DOHH2 (cell line): ENCODE measurements at regions not wholly inside any gene's neighbourhood (a gene's known extent, or its start where the extent isn't known, plus 50 kb on each side); places are given as distances from the start of the nearest gene placed in this dataset.

Experiments used
- H3F3A ChIP-seq: fragments of 200-600 bp; sonication (generic), shearing (Covaris generic); 2 replicates; pipeline ENCODE4 v1.6.0; 2016; ENCODE audit warnings: antibody characterized with exemption, mild to moderate bottlenecking; ENCODE audit not compliant: control insufficient read depth, insufficient read depth
- H3K27ac ChIP-seq: fragments of 200-600 bp; sonication (generic); 2 replicates; pipeline ENCODE4 v1.5.1; 2014; ENCODE audit warnings: low read depth, mild to moderate bottlenecking, low read length, moderate library complexity
- H3K27me3 ChIP-seq: fragments of 200-600 bp; sonication (generic); 2 replicates; pipeline ENCODE4 v1.6.1; 2014; ENCODE audit warnings: mild to moderate bottlenecking, low read length, mixed read lengths; ENCODE audit not compliant: control insufficient read depth
- H3K36me3 ChIP-seq: fragments of 200-600 bp; sonication (generic); 2 replicates; pipeline ENCODE4 v1.6.1; 2014; ENCODE audit warnings: mild to moderate bottlenecking, low read length, moderate library complexity, mixed read lengths; ENCODE audit not compliant: control insufficient read depth
- H3K4me1 ChIP-seq: fragments of 200-600 bp; sonication (generic); 2 replicates; pipeline ENCODE4 v1.6.1; 2014; ENCODE audit warnings: mild to moderate bottlenecking, low read length, mixed read lengths; ENCODE audit not compliant: control insufficient read depth
- H3K4me2 ChIP-seq: fragments of 200-600 bp; sonication (generic); 2 replicates; pipeline ENCODE4 v1.6.0; 2014; ENCODE audit warnings: mild to moderate bottlenecking, low read length, moderate library complexity
- H3K4me3 ChIP-seq: fragments of 200-600 bp; sonication (generic); 2 replicates; pipeline ENCODE4 v1.5.1; 2014; ENCODE audit warnings: mild to moderate bottlenecking, low read length, mixed read lengths
- H3K79me2 ChIP-seq: fragments of 200-600 bp; sonication (generic); 2 replicates; pipeline ENCODE4 v1.6.1; 2014; ENCODE audit warnings: mild to moderate bottlenecking, low read length, mixed read lengths; ENCODE audit not compliant: control insufficient read depth
- H3K9me2 ChIP-seq: fragments of 200-600 bp; sonication (generic); replicated peaks from 2 replicates; pipeline ENCODE4 v1.6.1; 2014; ENCODE audit warnings: mild to moderate bottlenecking, low read length, mixed read lengths; ENCODE audit not compliant: control insufficient read depth
- H3K9me3 ChIP-seq: fragments of 200-600 bp; sonication (generic); 2 replicates; pipeline ENCODE4 v1.6.1; 2014; ENCODE audit warnings: antibody characterized with exemption, low read length, mixed read lengths; ENCODE audit not compliant: control insufficient read depth, insufficient read depth
- H4K20me1 ChIP-seq: fragments of 200-600 bp; sonication (generic); 2 replicates; pipeline ENCODE4 v1.6.0; 2014; ENCODE audit warnings: low read depth, mild to moderate bottlenecking, antibody characterized with exemption, low read length, moderate library complexity; ENCODE audit not compliant: control insufficient read depth, insufficient read depth
- CTCF ChIP-seq: fragments of 200-600 bp; sonication (generic); IDR thresholded peaks from one replicate; pipeline ENCODE4 v1.5.1; 2014; ENCODE audit warnings: antibody characterized with exemption, mild to moderate bottlenecking, low read depth, low read length; ENCODE audit not compliant: poor library complexity, severe bottlenecking
- EZH2phosphoT487 ChIP-seq: fragments of 200-600 bp; sonication (generic); IDR thresholded peaks from 2 replicates; pipeline ENCODE4 v1.6.1; 2017; ENCODE audit warnings: borderline replicate concordance, mild to moderate bottlenecking, antibody characterized with exemption, low read length, moderate library complexity, mixed read lengths

- Histone ChIP-seq H3K36me3 (no peaks in the 10 kb centered on the region), H3K27ac (no peak overlapping the region), H3K27me3 (no peaks in the 10 kb centered on the region), H3K79me2 (no peaks in the 10 kb centered on the region), H4K20me1 (no peaks in the 10 kb centered on the region), H3K9me2 (no peaks in the 10 kb centered on the region), H3F3A (no peaks in the 10 kb centered on the region), H3K4me1 (no peaks in the 10 kb centered on the region), H3K4me3 (no peak overlapping the region), H3K9me3 (no peaks in the 10 kb centered on the region), H3K4me2 (no peak overlapping the region)
- TF ChIP-seq EZH2phosphoT487 (no peak), CTCF (no peak)
Observed at GRCh38 chr1:238029126-238029525, 138.4 kb upstream of the ZP4 start.

- Histone ChIP-seq H3K27me3 (no peaks in the 10 kb centered on the region), H3K27ac (no peak overlapping the region), H3K4me2 (no peak overlapping the region), H3K4me3 (no peak overlapping the region), H3K9me3 (no peaks in the 10 kb centered on the region), H3F3A (no peaks in the 10 kb centered on the region), H3K9me2 (no peaks in the 10 kb centered on the region), H3K36me3 (no peaks in the 10 kb centered on the region), H4K20me1 (no peaks in the 10 kb centered on the region), H3K4me1 (no peaks in the 10 kb centered on the region), H3K79me2 (no peaks in the 10 kb centered on the region)
- no peak for TF ChIP-seq EZH2phosphoT487
- TF ChIP-seq CTCF = no peak
Observed at GRCh38 chr1:238027366-238027765, 136.6 kb upstream of the ZP4 start.

GRCh38 chr1:238023137-238023536 is 132.4 kb upstream of the ZP4 start:
- Histone ChIP-seq H3K79me2 (no peaks in the 10 kb centered on the region), H3K9me3 (no peaks in the 10 kb centered on the region), H3K4me1 (no peaks in the 10 kb centered on the region), H3K27me3 (no peaks in the 10 kb centered on the region), H4K20me1 (no peaks in the 10 kb centered on the region), H3K4me2 (no peak overlapping the region), H3K36me3 (no peaks in the 10 kb centered on the region), H3K4me3 (no peak overlapping the region), H3F3A (no peaks in the 10 kb centered on the region), H3K27ac (no peak overlapping the region), H3K9me2 (no peaks in the 10 kb centered on the region)
- TF ChIP-seq EZH2phosphoT487 (no peak), CTCF (no peak)

GRCh38 chr1:238018214-238018613 is 127.5 kb upstream of the ZP4 start:
- Histone ChIP-seq H3K4me1 (no peaks in the 10 kb centered on the region), H3F3A (no peaks in the 10 kb centered on the region), H3K36me3 (no peaks in the 10 kb centered on the region), H3K27me3 (no peaks in the 10 kb centered on the region), H3K9me3 (no peaks in the 10 kb centered on the region), H3K79me2 (no peaks in the 10 kb centered on the region), H4K20me1 (no peaks in the 10 kb centered on the region), H3K4me3 (no peak overlapping the region), H3K27ac (no peak overlapping the region), H3K9me2 (no peaks in the 10 kb centered on the region), H3K4me2 (no peak overlapping the region)
- no peak for TF ChIP-seq EZH2phosphoT487
- TF ChIP-seq CTCF = no peak
